ENCODE measurements at regions not wholly inside any gene's neighbourhood (a gene's known extent, or its start where the extent isn't known, plus 50 kb on each side); places are given as distances from the start of the nearest gene placed in this dataset.

- Histone ChIP-seq H3K79me2 (replicated peaks; ENCODE audit: insufficient read depth, low read length) (no peaks in the 10 kb centered on the region), H3K27ac (ENCODE audit: low read length) (no peak overlapping the region), H3K4me2 (ENCODE audit: low read length) (no peak overlapping the region), H3K36me3 (ENCODE audit: insufficient read depth, low read length) (no peaks in the 10 kb centered on the region), H3K9me2 (ENCODE audit: insufficient read depth, low read length) (no peaks in the 10 kb centered on the region), H3F3A (ENCODE audit: insufficient read depth, low read length, poor library complexity, severe bottlenecking) (no peaks in the 10 kb centered on the region), H3K9me3 (ENCODE audit: low read length) (no peaks in the 10 kb centered on the region), H3K4me3 (ENCODE audit: low read length) (no peak overlapping the region), H3K27me3 (ENCODE audit: insufficient read depth, low read depth, low read length) (no peaks in the 10 kb centered on the region), H4K20me1 (ENCODE audit: insufficient read depth) (no peaks in the 10 kb centered on the region), H2AFZ (ENCODE audit: low read depth, low read length) (no peak overlapping the region), H3K9ac (ENCODE audit: low read length) (no peak overlapping the region)
- TF ChIP-seq MXI1 (conservative IDR thresholded peaks at IDR 0.05; ENCODE audit: poor library complexity, severe bottlenecking) (no peak), EZH2 (IDR thresholded peaks at IDR 0.05; ENCODE audit: borderline replicate concordance, insufficient read depth, low read length, poor library complexity, severe bottlenecking) (no peak), REST (IDR thresholded peaks at IDR 0.05; ENCODE audit: borderline replicate concordance) (no peak), SMC3 (conservative IDR thresholded peaks at IDR 0.05; ENCODE audit: poor library complexity) (no peak), EP300 (conservative IDR thresholded peaks at IDR 0.05; ENCODE audit: poor library complexity, severe bottlenecking) (no peak), CTCF (IDR thresholded peaks at IDR 0.05; ENCODE audit: poor library complexity, severe bottlenecking) (no peak), RAD21 (conservative IDR thresholded peaks at IDR 0.05) (no peak)
Measured at GRCh38 chr2:35598310-35598709, 757.3 kb upstream of the CRIM1 start.

GRCh38 chr2:35591886-35592285, 763.7 kb upstream of the CRIM1 start:
- Histone ChIP-seq H3K27ac (ENCODE audit: low read length) (no peak overlapping the region), H3K9me3 (ENCODE audit: low read length) (no peaks in the 10 kb centered on the region), H3F3A (ENCODE audit: insufficient read depth, low read length, poor library complexity, severe bottlenecking) (no peaks in the 10 kb centered on the region), H3K27me3 (ENCODE audit: insufficient read depth, low read depth, low read length) (no peaks in the 10 kb centered on the region), H3K4me3 (ENCODE audit: low read length) (no peak overlapping the region), H3K9me2 (ENCODE audit: insufficient read depth, low read length) (no peaks in the 10 kb centered on the region), H3K36me3 (ENCODE audit: insufficient read depth, low read length) (no peaks in the 10 kb centered on the region), H3K79me2 (replicated peaks; ENCODE audit: insufficient read depth, low read length) (no peaks in the 10 kb centered on the region), H3K4me2 (ENCODE audit: low read length) (no peak overlapping the region), H2AFZ (ENCODE audit: low read depth, low read length) (no peak overlapping the region), H4K20me1 (ENCODE audit: insufficient read depth) (no peaks in the 10 kb centered on the region), H3K9ac (ENCODE audit: low read length) (no peak overlapping the region)
- no peak for TF ChIP-seq CTCF (IDR thresholded peaks at IDR 0.05; ENCODE audit: poor library complexity, severe bottlenecking)
- no peak for TF ChIP-seq RAD21 (conservative IDR thresholded peaks at IDR 0.05)
- no peak for TF ChIP-seq TAF1 (IDR thresholded peaks at IDR 0.05; ENCODE audit: low read depth)
- no peak for TF ChIP-seq MXI1 (conservative IDR thresholded peaks at IDR 0.05; ENCODE audit: poor library complexity, severe bottlenecking)
- no peak for TF ChIP-seq REST (IDR thresholded peaks at IDR 0.05; ENCODE audit: borderline replicate concordance)
- TF ChIP-seq EP300 (conservative IDR thresholded peaks at IDR 0.05; ENCODE audit: poor library complexity, severe bottlenecking) = no peak
- no peak for TF ChIP-seq EZH2 (IDR thresholded peaks at IDR 0.05; ENCODE audit: borderline replicate concordance, insufficient read depth, low read length, poor library complexity, severe bottlenecking)
